ENCODE measurements at regions not wholly inside any gene's neighbourhood (a gene's known extent, or its start where the extent isn't known, plus 50 kb on each side); places are given as distances from the start of the nearest gene placed in this dataset.

- DNase-seq = no peak
These were observed 87.9 kb upstream of the MAMDC2 start for GRCh38 chr9:69955536-69956355.

- DNase-seq = no peak
These were observed 81.8 kb upstream of the MAMDC2 start for GRCh38 chr9:69961843-69962242.

- DNase-seq = no peak
These were observed 79.8 kb upstream of the MAMDC2 start for GRCh38 chr9:69963803-69964202.

GRCh38 chr9:69964446-69964845 is 79.2 kb upstream of the MAMDC2 start:
- DNase-seq = no peak

- DNase-seq = no peak
These were observed 78.1 kb upstream of the MAMDC2 start for GRCh38 chr9:69965416-69966145.

GRCh38 chr9:69967344-69967743 is 76.3 kb upstream of the MAMDC2 start:
- DNase-seq = no peak

- no peak for DNase-seq
These were observed 73.6 kb upstream of the MAMDC2 start for GRCh38 chr9:69970001-69970533.

- DNase-seq = peak; percentile 51
These were observed 71.8 kb upstream of the MAMDC2 start for GRCh38 chr9:69971643-69972449.

- no peak for DNase-seq
These were observed 68.0 kb upstream of the MAMDC2 start for GRCh38 chr9:69975681-69976080.

- DNase-seq = no peak
These were observed 67.5 kb upstream of the MAMDC2 start for GRCh38 chr9:69976152-69976551.

GRCh38 chr9:69980041-69980440 is 63.6 kb upstream of the MAMDC2 start:
- DNase-seq = no peak

GRCh38 chr9:69980591-69980990 is 63.1 kb upstream of the MAMDC2 start:
- DNase-seq = no peak

GRCh38 chr9:69981686-69982445 is 61.8 kb upstream of the MAMDC2 start:
- no peak for DNase-seq

GRCh38 chr9:69984831-69985230 is 58.8 kb upstream of the MAMDC2 start:
- DNase-seq = no peak

- DNase-seq = no peak
These were observed 57.7 kb upstream of the MAMDC2 start for GRCh38 chr9:69985971-69986370.

GRCh38 chr9:69986970-69987369 is 56.7 kb upstream of the MAMDC2 start:
- DNase-seq = no peak

GRCh38 chr9:69987457-69987856 is 56.2 kb upstream of the MAMDC2 start:
- no peak for DNase-seq

- no peak for DNase-seq
These were observed 50.5 kb upstream of the MAMDC2 start for GRCh38 chr9:69993110-69993509.

All from activated CD4-positive, alpha-beta T cell treated with anti-CD3 and anti-CD28 coated beads, Interleukin-2, amount 50 U/mL, for 16 hours (primary cell).